Endodermal cell (in vitro differentiated cells): ENCODE measurements at regions not wholly inside any gene's neighbourhood (a gene's known extent, or its start where the extent isn't known, plus 50 kb on each side); places are given as distances from the start of the nearest gene placed in this dataset.

Source experiments
- DNase-seq: peaks from one replicate; pipeline ENCODE4 v3.0.0-alpha.2; 2017
- H3K27ac ChIP-seq: 2 replicates; pipeline ENCODE4 v1.5.1; 2013; ENCODE audit warnings: mild to moderate bottlenecking, low read depth, low read length, moderate library complexity
- H3K27me3 ChIP-seq: 2 replicates; pipeline ENCODE4 v1.6.1; 2013; ENCODE audit warnings: mild to moderate bottlenecking, low read length, moderate library complexity; ENCODE audit not compliant: insufficient read depth, control insufficient read depth, poor library complexity, severe bottlenecking
- H3K36me3 ChIP-seq: 2 replicates; pipeline ENCODE4 v1.7.0; 2013; ENCODE audit warnings: mild to moderate bottlenecking, low read length, moderate library complexity; ENCODE audit not compliant: control insufficient read depth, insufficient read depth
- H3K4me1 ChIP-seq: one replicate; pipeline ENCODE4 v1.7.0; 2013; ENCODE audit warnings: low read length; ENCODE audit not compliant: control insufficient read depth, insufficient read depth
- H3K4me3 ChIP-seq: 2 replicates; pipeline ENCODE4 v1.5.1; 2013; ENCODE audit warnings: mild to moderate bottlenecking, low read length, moderate library complexity
- H3K9ac ChIP-seq: 2 replicates; pipeline ENCODE4 v1.6.1; 2013; ENCODE audit warnings: mild to moderate bottlenecking, low read length, moderate library complexity; ENCODE audit not compliant: poor library complexity, severe bottlenecking; ENCODE audit errors: extremely low read depth
- H3K9me3 ChIP-seq: 2 replicates; pipeline ENCODE4 v1.6.1; 2013; ENCODE audit warnings: mild to moderate bottlenecking, low read length, moderate library complexity; ENCODE audit not compliant: control insufficient read depth
- H3K27ac Mint-ChIP-seq: 2 replicates; pipeline ENCODE4 v1.8.0; 2020; ENCODE audit warnings: mixed read lengths
- H3K27me3 Mint-ChIP-seq: 2 replicates; pipeline ENCODE4 v1.8.0; 2021; ENCODE audit warnings: mild to moderate bottlenecking, mixed read lengths; ENCODE audit not compliant: insufficient read depth
- H3K36me3 Mint-ChIP-seq: 2 replicates; pipeline ENCODE4 v1.8.0; 2020; ENCODE audit warnings: low read depth, mixed read lengths
- H3K4me1 Mint-ChIP-seq: 2 replicates; pipeline ENCODE4 v1.8.0; 2020; ENCODE audit warnings: mixed read lengths
- H3K4me3 Mint-ChIP-seq: 2 replicates; pipeline ENCODE4 v1.8.0; 2020; ENCODE audit warnings: mild to moderate bottlenecking, moderate library complexity, mixed read lengths
- H3K9me3 Mint-ChIP-seq: 2 replicates; pipeline ENCODE4 v1.8.0; 2020; ENCODE audit warnings: mild to moderate bottlenecking, mixed read lengths
- WGBS, 2 experiments: methylation state at CpG; one replicate each; pipeline versions ENCODE4 v1.1.5 to v1.1.7; 2013; ENCODE audit warnings: missing lambda C conversion rate in 2 of 2, mixed read lengths in 1 of 2; ENCODE audit not compliant: insufficient coverage in 1 of 2, insufficient read length in 1 of 2; 5-methylcytosine and 5-hydroxymethylcytosine counted together
- TF ChIP-seq, protein P1 (sequence below): fragments of 200-600 bp; sonication (generic); conservative IDR thresholded peaks from 2 replicates; pipeline ENCODE4 v1.5.0; 2021; ENCODE audit warnings: antibody characterized with exemption, mild to moderate bottlenecking

DNA sequence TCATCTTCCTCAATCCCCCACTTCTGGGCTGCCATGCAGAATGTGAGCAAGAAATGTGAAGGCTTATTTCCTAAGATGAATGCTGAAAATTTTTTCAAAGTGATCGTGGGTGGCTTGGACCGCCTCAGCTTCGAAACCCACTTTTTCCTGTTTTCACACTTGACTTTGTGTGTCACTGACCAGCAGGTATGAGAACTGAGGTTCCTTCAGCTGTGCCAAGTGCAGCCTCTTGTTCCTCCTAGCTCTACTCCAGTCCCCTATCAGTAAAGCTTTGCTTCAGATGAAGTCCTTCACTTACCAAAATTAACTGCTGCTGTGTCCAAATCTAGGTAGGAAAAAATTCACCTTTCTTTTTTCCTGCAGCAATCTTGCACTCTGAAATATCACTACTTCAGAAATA is 382.6 kb downstream of the DTWD2 start:
- TF ChIP-seq, protein P1, sequence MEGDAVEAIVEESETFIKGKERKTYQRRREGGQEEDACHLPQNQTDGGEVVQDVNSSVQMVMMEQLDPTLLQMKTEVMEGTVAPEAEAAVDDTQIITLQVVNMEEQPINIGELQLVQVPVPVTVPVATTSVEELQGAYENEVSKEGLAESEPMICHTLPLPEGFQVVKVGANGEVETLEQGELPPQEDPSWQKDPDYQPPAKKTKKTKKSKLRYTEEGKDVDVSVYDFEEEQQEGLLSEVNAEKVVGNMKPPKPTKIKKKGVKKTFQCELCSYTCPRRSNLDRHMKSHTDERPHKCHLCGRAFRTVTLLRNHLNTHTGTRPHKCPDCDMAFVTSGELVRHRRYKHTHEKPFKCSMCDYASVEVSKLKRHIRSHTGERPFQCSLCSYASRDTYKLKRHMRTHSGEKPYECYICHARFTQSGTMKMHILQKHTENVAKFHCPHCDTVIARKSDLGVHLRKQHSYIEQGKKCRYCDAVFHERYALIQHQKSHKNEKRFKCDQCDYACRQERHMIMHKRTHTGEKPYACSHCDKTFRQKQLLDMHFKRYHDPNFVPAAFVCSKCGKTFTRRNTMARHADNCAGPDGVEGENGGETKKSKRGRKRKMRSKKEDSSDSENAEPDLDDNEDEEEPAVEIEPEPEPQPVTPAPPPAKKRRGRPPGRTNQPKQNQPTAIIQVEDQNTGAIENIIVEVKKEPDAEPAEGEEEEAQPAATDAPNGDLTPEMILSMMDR: no peak
- H3K4me3 ChIP-seq: no peak overlapping the region
- 80 to 86% methylated on average over 3 of the region's 3 CpGs for WGBS, 2 experiments
- H3K36me3 ChIP-seq: no peaks in the 10 kb centered on the region
- H3K4me3 Mint-ChIP-seq: no peak overlapping the region
- H3K9me3 Mint-ChIP-seq: no peaks in the 10 kb centered on the region
- no peak overlapping the region for H3K27ac ChIP-seq
- H3K4me1 ChIP-seq: no peaks in the 10 kb centered on the region
- no peaks in the 10 kb centered on the region for H3K9me3 ChIP-seq
- no peaks in the 10 kb centered on the region for H3K27me3 Mint-ChIP-seq
- no peak overlapping the region for H3K9ac ChIP-seq
- no peaks in the 10 kb centered on the region for H3K27me3 ChIP-seq
- no peak overlapping the region for H3K27ac Mint-ChIP-seq
- H3K36me3 Mint-ChIP-seq: no peaks in the 10 kb centered on the region
- H3K4me1 Mint-ChIP-seq: peaks cover 4% of the 10 kb centered on the region
- no peak for DNase-seq

DNA sequence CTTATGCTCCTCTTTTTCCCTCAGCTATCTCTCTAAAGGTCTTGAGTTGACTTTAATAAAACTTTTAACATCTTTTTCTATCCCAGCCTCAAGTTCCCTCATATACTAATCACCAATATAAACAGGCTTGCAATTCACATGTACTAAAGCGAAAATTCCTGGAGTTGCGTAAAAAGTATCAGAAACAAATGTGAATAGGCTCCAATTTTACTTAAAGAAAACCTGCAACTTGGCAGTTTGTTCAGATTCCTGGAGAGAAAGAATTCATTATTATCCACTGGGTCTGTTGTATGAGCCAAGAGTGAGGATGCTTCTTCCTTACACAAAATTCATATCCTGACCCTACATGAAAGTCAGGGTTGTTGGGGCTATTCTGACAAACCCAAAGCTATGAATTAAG is 384.2 kb downstream of the DTWD2 start:
- H3K36me3 Mint-ChIP-seq: no peaks in the 10 kb centered on the region
- H3K4me3 ChIP-seq: no peak overlapping the region

DNA sequence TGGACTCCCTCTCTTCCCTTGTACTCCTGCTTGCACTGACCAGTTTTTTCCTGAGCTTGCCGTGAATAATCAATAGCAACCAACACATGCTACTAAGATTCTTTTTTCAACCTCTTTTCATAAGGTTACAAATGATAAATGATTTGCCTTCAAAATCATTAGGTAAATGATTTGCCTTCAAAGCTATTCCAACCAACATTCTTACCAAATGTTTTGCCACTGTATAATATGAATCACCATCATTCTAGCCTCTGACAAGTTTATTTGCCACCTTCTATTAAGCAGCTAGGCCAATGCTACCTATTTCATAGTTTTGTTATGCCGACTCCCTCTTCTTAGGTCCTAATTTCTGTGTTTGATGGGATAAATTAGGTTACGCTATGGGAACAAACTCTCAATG is 385.1 kb downstream of the DTWD2 start:
- WGBS, 2 experiments: 86% methylated on average over 3 of the region's 3 CpGs; no CpG with 5 or more reads in 1 of the 2 experiments

More for the DNA sequence above, 384.2 kb downstream of the DTWD2 start:
- no peak overlapping the region for H3K9ac ChIP-seq
- DNase-seq: no peak
- Mint-ChIP-seq H3K27ac (no peak overlapping the region), H3K4me1 (no peaks in the 10 kb centered on the region), H3K27me3 (no peaks in the 10 kb centered on the region), H3K9me3 (no peaks in the 10 kb centered on the region), H3K4me3 (no peak overlapping the region)
- no peaks in the 10 kb centered on the region for H3K36me3 ChIP-seq
- TF ChIP-seq, protein P1: no peak
- no peak overlapping the region for H3K27ac ChIP-seq
- no peaks in the 10 kb centered on the region for H3K9me3 ChIP-seq
- no peaks in the 10 kb centered on the region for H3K27me3 ChIP-seq
- 50 to 100% methylated on average over 1 to 2 of the region's 2 CpGs for WGBS, 2 experiments
- H3K4me1 ChIP-seq: no peaks in the 10 kb centered on the region

More for the DNA sequence above, 385.1 kb downstream of the DTWD2 start:
- Histone ChIP-seq H3K27ac (no peak overlapping the region), H3K9ac (no peak overlapping the region), H3K4me3 (no peak overlapping the region), H3K36me3 (no peaks in the 10 kb centered on the region), H3K9me3 (no peaks in the 10 kb centered on the region), H3K4me1 (no peaks in the 10 kb centered on the region), H3K27me3 (no peaks in the 10 kb centered on the region)
- no peak for DNase-seq
- Mint-ChIP-seq H3K27ac (no peak overlapping the region), H3K9me3 (no peaks in the 10 kb centered on the region), H3K36me3 (no peaks in the 10 kb centered on the region), H3K4me1 (no peaks in the 10 kb centered on the region), H3K27me3 (no peaks in the 10 kb centered on the region), H3K4me3 (no peak overlapping the region)
- TF ChIP-seq, protein P1: no peak
